ENCODE measurements at regions not wholly inside any gene's neighbourhood (a gene's known extent, or its start where the extent isn't known, plus 50 kb on each side); places are given as distances from the start of the nearest gene placed in this dataset.

GRCh38 chr2:47303341-47304148 lies 65.6 kb upstream of the EPCAM start:
- WGBS (ENCODE audit: insufficient coverage) = 70% methylated on average over 3 of the region's 3 CpGs

DNA sequence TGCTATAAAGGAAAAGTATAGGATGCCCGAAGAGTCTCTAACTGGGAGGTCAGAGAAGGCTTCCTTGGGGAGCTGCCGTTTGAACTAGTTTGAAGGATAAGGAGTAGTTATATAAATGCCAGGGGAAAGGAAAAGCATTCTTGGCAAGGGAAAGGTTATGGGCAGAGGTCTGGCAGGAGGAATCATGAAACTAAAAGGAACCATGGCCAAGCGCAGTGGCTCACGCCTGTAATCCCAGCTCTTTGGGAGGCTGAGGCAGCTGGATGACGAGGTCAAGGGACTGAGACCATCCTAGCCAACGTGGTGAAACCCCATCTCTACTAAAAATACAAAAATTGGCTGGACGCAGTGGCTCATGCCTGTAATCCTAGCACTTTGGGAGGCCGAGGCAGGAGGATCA lies 66.8 kb upstream of the EPCAM start:
- Mint-ChIP-seq H3K27me3 (ENCODE audit: low read depth in 2 of 2) (peaks cover 7% of the 10 kb centered on the region in 2 donors), H3K27ac (no peak overlapping the region), H3K9me3 (no peaks in the 10 kb centered on the region), H3K36me3 (no peaks in the 10 kb centered on the region), H3K4me3 (no peak overlapping the region), H3K4me1 (peaks cover 13 to 16% of the 10 kb centered on the region in 2 donors)
- Histone ChIP-seq H3K27ac (ENCODE audit: low read length) (no peak overlapping the region), H3K9me3 (ENCODE audit: control insufficient read depth, insufficient read depth, low read length) (no peaks in the 10 kb centered on the region), H3K4me1 (ENCODE audit: control insufficient read depth, insufficient read depth, low read length) (peaks cover 15% of the 10 kb centered on the region), H3K4me3 (ENCODE audit: low read length) (no peak overlapping the region), H3K36me3 (ENCODE audit: control insufficient read depth, insufficient read depth, low read length) (no peaks in the 10 kb centered on the region), H3K27me3 (ENCODE audit: control insufficient read depth, insufficient read depth, low read length) (no peaks in the 10 kb centered on the region)
- ATAC-seq (no peak), DNase-seq (no peak)
- WGBS (ENCODE audit: insufficient coverage) = 85% methylated on average over 8 of the region's 8 CpGs
- intact Hi-C loops (cut with micrococcal nuclease) = no loop called here
- TF ChIP-seq, protein P1, sequence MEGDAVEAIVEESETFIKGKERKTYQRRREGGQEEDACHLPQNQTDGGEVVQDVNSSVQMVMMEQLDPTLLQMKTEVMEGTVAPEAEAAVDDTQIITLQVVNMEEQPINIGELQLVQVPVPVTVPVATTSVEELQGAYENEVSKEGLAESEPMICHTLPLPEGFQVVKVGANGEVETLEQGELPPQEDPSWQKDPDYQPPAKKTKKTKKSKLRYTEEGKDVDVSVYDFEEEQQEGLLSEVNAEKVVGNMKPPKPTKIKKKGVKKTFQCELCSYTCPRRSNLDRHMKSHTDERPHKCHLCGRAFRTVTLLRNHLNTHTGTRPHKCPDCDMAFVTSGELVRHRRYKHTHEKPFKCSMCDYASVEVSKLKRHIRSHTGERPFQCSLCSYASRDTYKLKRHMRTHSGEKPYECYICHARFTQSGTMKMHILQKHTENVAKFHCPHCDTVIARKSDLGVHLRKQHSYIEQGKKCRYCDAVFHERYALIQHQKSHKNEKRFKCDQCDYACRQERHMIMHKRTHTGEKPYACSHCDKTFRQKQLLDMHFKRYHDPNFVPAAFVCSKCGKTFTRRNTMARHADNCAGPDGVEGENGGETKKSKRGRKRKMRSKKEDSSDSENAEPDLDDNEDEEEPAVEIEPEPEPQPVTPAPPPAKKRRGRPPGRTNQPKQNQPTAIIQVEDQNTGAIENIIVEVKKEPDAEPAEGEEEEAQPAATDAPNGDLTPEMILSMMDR (IDR thresholded peaks at IDR 0.05) = no peak

More at GRCh38 chr2:47303341-47304148, 65.6 kb upstream of the EPCAM start:
- no peak overlapping the region for H3K27ac ChIP-seq (ENCODE audit: low read length)
- H3K9me3 Mint-ChIP-seq = no peaks in the 10 kb centered on the region
- no peak overlapping the region for H3K27ac Mint-ChIP-seq
- H3K36me3 ChIP-seq (ENCODE audit: control insufficient read depth, insufficient read depth, low read length) = no peaks in the 10 kb centered on the region
- intact Hi-C loops (cut with micrococcal nuclease) = no loop called here
- TF ChIP-seq, protein P1 (IDR thresholded peaks at IDR 0.05) = no peak
- peaks cover 15% of the 10 kb centered on the region for H3K4me1 ChIP-seq (ENCODE audit: control insufficient read depth, insufficient read depth, low read length)
- no peak overlapping the region for H3K4me3 Mint-ChIP-seq
- no peaks in the 10 kb centered on the region for H3K9me3 ChIP-seq (ENCODE audit: control insufficient read depth, insufficient read depth, low read length)
- H3K36me3 Mint-ChIP-seq = no peaks in the 10 kb centered on the region
- H3K27me3 ChIP-seq (ENCODE audit: control insufficient read depth, insufficient read depth, low read length) = no peaks in the 10 kb centered on the region
- no peak for ATAC-seq
- peaks cover 13 to 16% of the 10 kb centered on the region in 2 donors for H3K4me1 Mint-ChIP-seq
- H3K4me3 ChIP-seq (ENCODE audit: low read length) = no peak overlapping the region
- DNase-seq = no peak
- peaks cover 7 to 8% of the 10 kb centered on the region in 2 donors for H3K27me3 Mint-ChIP-seq (ENCODE audit: low read depth in 2 of 2)

DNA sequence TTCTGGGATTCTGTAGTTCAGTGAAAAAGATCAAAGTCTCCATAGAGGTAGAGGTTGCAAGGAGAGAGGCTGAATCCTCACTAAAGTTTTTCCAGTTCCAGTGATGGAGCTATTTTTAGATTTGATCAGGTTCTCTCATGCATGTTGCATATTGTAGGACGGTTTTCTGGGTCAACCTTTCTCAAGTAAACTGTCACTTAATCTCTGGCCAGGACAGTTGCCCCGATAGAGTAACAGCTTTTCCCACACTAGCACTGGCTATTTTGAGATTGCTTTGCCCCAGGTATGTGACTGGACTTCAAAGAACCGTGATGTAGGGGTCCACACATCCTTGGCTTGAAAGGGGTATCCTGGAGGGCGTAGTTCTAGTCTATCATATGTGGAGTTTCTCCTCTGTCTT lies 67.4 kb upstream of the EPCAM start:
- ATAC-seq (no peak), DNase-seq (no peak)
- no peaks in the 10 kb centered on the region for H3K9me3 Mint-ChIP-seq
- peaks cover 6 to 7% of the 10 kb centered on the region in 2 donors for H3K27me3 Mint-ChIP-seq (ENCODE audit: low read depth in 2 of 2)
- Histone ChIP-seq H3K27me3 (ENCODE audit: control insufficient read depth, insufficient read depth, low read length) (no peaks in the 10 kb centered on the region), H3K4me3 (ENCODE audit: low read length) (no peak overlapping the region), H3K27ac (ENCODE audit: low read length) (no peak overlapping the region), H3K4me1 (ENCODE audit: control insufficient read depth, insufficient read depth, low read length) (peaks cover 15% of the 10 kb centered on the region), H3K36me3 (ENCODE audit: control insufficient read depth, insufficient read depth, low read length) (no peaks in the 10 kb centered on the region), H3K9me3 (ENCODE audit: control insufficient read depth, insufficient read depth, low read length) (no peaks in the 10 kb centered on the region)
- intact Hi-C loops (cut with micrococcal nuclease) = no loop called here
- TF ChIP-seq, protein P1 (IDR thresholded peaks at IDR 0.05) = no peak
- H3K4me3 Mint-ChIP-seq = no peak overlapping the region
- H3K36me3 Mint-ChIP-seq = no peaks in the 10 kb centered on the region
- H3K4me1 Mint-ChIP-seq = peaks cover 13 to 16% of the 10 kb centered on the region in 2 donors
- 56% methylated on average over 4 of the region's 4 CpGs for WGBS (ENCODE audit: insufficient coverage)
- H3K27ac Mint-ChIP-seq = no peak overlapping the region

GRCh38 chr2:47301277-47301618 lies 67.9 kb upstream of the EPCAM start:
- Mint-ChIP-seq H3K36me3 (no peaks in the 10 kb centered on the region), H3K27ac (peak overlapping the region in 1 of 2 donors; percentile 42), H3K27me3 (ENCODE audit: low read depth in 2 of 2) (peaks cover 6 to 7% of the 10 kb centered on the region in 2 donors), H3K4me3 (no peak overlapping the region), H3K4me1 (peaks cover 13 to 16% of the 10 kb centered on the region in 2 donors), H3K9me3 (no peaks in the 10 kb centered on the region)
- Histone ChIP-seq H3K9me3 (ENCODE audit: control insufficient read depth, insufficient read depth, low read length) (no peaks in the 10 kb centered on the region), H3K27ac (ENCODE audit: low read length) (peak overlapping the region; percentile 18), H3K4me3 (ENCODE audit: low read length) (no peak overlapping the region), H3K4me1 (ENCODE audit: control insufficient read depth, insufficient read depth, low read length) (peaks cover 15% of the 10 kb centered on the region), H3K27me3 (ENCODE audit: control insufficient read depth, insufficient read depth, low read length) (no peaks in the 10 kb centered on the region), H3K36me3 (ENCODE audit: control insufficient read depth, insufficient read depth, low read length) (no peaks in the 10 kb centered on the region)
- TF ChIP-seq, protein P1 (IDR thresholded peaks at IDR 0.05) = no peak
- no peak for DNase-seq
- ATAC-seq = peak in 1 of 3 donors; percentile 42
- 16% methylated on average over 3 of the region's 3 CpGs for WGBS (ENCODE audit: insufficient coverage)
- intact Hi-C loops (cut with micrococcal nuclease) = no loop called here
